IMR-90 (cell line): ENCODE measurements at regions not wholly inside any gene's neighbourhood (a gene's known extent, or its start where the extent isn't known, plus 50 kb on each side); places are given as distances from the start of the nearest gene placed in this dataset.

Experiments
- ATAC-seq: fragments of 200-7000 bp; cut with Tn5 transposase; 2 replicates; pipeline ENCODE4 v1.9.1; 2020; ENCODE audit warnings: low read depth, mild to moderate bottlenecking, moderate library complexity
- BruUV-seq: library from RNA; stranded (reverse); fragments of 400-500 nt; replicated peaks from 2 replicates; lab custom pipeline; 2021; lab: Mats Ljungman, UMichigan
- CTCF ChIA-PET: fragments of 300-600 bp; formaldehyde crosslinking; extraction: SDS; loops from one replicate; lab custom pipeline; 2021; ENCODE audit warnings: antibody characterized with exemption; lab: Yijun Ruan, JAX
- POLR2A ChIA-PET: fragments of 300-600 bp; sonication (Branson Sonifier 250); formaldehyde crosslinking; loops from one replicate; lab custom pipeline; 2022; ENCODE audit warnings: antibody characterized with exemption; ENCODE audit not compliant: unreplicated experiment; lab: Charles Lee
- DNase-seq: peaks from one replicate; pipeline ENCODE4 v3.0.0; 2013
- H2AFZ ChIP-seq: replicated peaks from 2 replicates; pipeline ENCODE3; 2013; ENCODE audit warnings: low read length, mild to moderate bottlenecking; ENCODE audit not compliant: poor library complexity
- H2AK5ac ChIP-seq: 2 replicates; pipeline ENCODE4 v1.6.1; 2013; ENCODE audit warnings: low read depth, low read length, inconsistent platforms
- H2AK9ac ChIP-seq: replicated peaks from 2 replicates; pipeline ENCODE3; 2013; ENCODE audit warnings: mild to moderate bottlenecking, low read depth, low read length, moderate library complexity; ENCODE audit not compliant: poor library complexity
- H2BK120ac ChIP-seq: 2 replicates; pipeline ENCODE4 v1.6.1; 2013; ENCODE audit warnings: low read depth, low read length, inconsistent platforms
- H2BK15ac ChIP-seq: 3 replicates; pipeline ENCODE4 v1.6.1; 2013; ENCODE audit warnings: low read depth, low read length, inconsistent platforms
- H2BK20ac ChIP-seq: 2 replicates; pipeline ENCODE4 v1.6.1; 2013; ENCODE audit warnings: low read depth, mild to moderate bottlenecking, inconsistent platforms, low read length, moderate library complexity
- H2BK5ac ChIP-seq: 2 replicates; pipeline ENCODE4 v1.6.1; 2013; ENCODE audit warnings: mild to moderate bottlenecking, low read depth, low read length, inconsistent platforms; ENCODE audit not compliant: poor library complexity, severe bottlenecking
- H3K14ac ChIP-seq: replicated peaks from 2 replicates; pipeline ENCODE4 v1.6.1; 2013; ENCODE audit warnings: low read depth, low read length, inconsistent platforms
- H3K18ac ChIP-seq: 2 replicates; pipeline ENCODE4 v1.6.1; 2013; ENCODE audit warnings: low read depth, low read length, control low read depth
- H3K23ac ChIP-seq: 2 replicates; pipeline ENCODE4 v1.6.1; 2013; ENCODE audit warnings: low read depth, low read length, inconsistent platforms
- H3K27ac ChIP-seq: 2 replicates; pipeline ENCODE4 v1.5.1; 2013; ENCODE audit warnings: mild to moderate bottlenecking, control low read depth, low read length; ENCODE audit not compliant: insufficient read depth
- H3K27me3 ChIP-seq: 2 replicates; pipeline ENCODE4 v1.6.1; 2013; ENCODE audit warnings: low read length; ENCODE audit not compliant: control insufficient read depth, insufficient read depth
- H3K36me3 ChIP-seq: 2 replicates; pipeline ENCODE4 v1.6.1; 2013; ENCODE audit warnings: low read length, mixed read lengths; ENCODE audit not compliant: control insufficient read depth, insufficient read depth
- H3K4ac ChIP-seq: 2 replicates; pipeline ENCODE4 v1.6.1; 2013; ENCODE audit warnings: low read depth, low read length, inconsistent platforms
- H3K4me1 ChIP-seq: 2 replicates; pipeline ENCODE4 v1.6.1; 2013; ENCODE audit warnings: low read length, mixed read lengths; ENCODE audit not compliant: control insufficient read depth, insufficient read depth
- H3K4me2 ChIP-seq: 2 replicates; pipeline ENCODE4 v1.6.1; 2013; ENCODE audit warnings: low read depth, mild to moderate bottlenecking, control low read depth, low read length, moderate library complexity
- H3K4me3 ChIP-seq: 2 replicates; pipeline ENCODE4 v1.5.1; 2013; ENCODE audit warnings: low read depth, mild to moderate bottlenecking, control low read depth, low read length, moderate library complexity; ENCODE audit not compliant: insufficient read depth
- H3K56ac ChIP-seq: 2 replicates; pipeline ENCODE4 v1.6.1; 2013; ENCODE audit warnings: low read length, inconsistent platforms; ENCODE audit not compliant: insufficient read depth; ENCODE audit errors: extremely low read depth
- H3K79me1 ChIP-seq, 2 experiments: 2 replicates each; pipeline ENCODE4 v1.6.1; 2013; ENCODE audit warnings: low read length in 2 of 2, inconsistent platforms in 1 of 2, low read depth in 1 of 2
- H3K9ac ChIP-seq: 2 replicates; pipeline ENCODE4 v1.6.1; 2013; ENCODE audit warnings: low read depth, low read length, control low read depth
- H3K9me1 ChIP-seq: 2 replicates; pipeline ENCODE4 v1.6.1; 2013; ENCODE audit warnings: low read length, inconsistent platforms; ENCODE audit not compliant: insufficient read depth
- H3K9me3 ChIP-seq: 2 replicates; pipeline ENCODE4 v1.6.1; 2013; ENCODE audit warnings: low read length; ENCODE audit not compliant: control insufficient read depth, insufficient read depth
- H4K20me1 ChIP-seq: 2 replicates; pipeline ENCODE4 v1.6.1; 2013; ENCODE audit warnings: low read length, inconsistent platforms; ENCODE audit not compliant: insufficient read depth
- H4K5ac ChIP-seq: 2 replicates; pipeline ENCODE4 v1.6.1; 2013; ENCODE audit warnings: mild to moderate bottlenecking, low read depth, low read length, control low read depth
- H4K8ac ChIP-seq, 2 experiments: 2 replicates each; pipeline ENCODE4 v1.6.1; 2013; ENCODE audit warnings: low read depth in 2 of 2, low read length in 2 of 2, control low read depth in 1 of 2, inconsistent platforms in 1 of 2
- H4K91ac ChIP-seq: 2 replicates; pipeline ENCODE4 v1.6.1; 2013; ENCODE audit warnings: low read depth, low read length, inconsistent platforms; ENCODE audit not compliant: insufficient read depth
- BHLHE40 ChIP-seq: fragments of 150-350 bp; IDR thresholded peaks from 2 replicates; pipeline ENCODE4 v1.6.1; 2016; ENCODE audit warnings: mild to moderate bottlenecking, low read depth, low read length
- CEBPB ChIP-seq: IDR thresholded peaks from 2 replicates; pipeline ENCODE4 v1.6.1; 2012; ENCODE audit warnings: low read depth, low read length, improper control_type of control experiment
- MAZ ChIP-seq: IDR thresholded peaks from 2 replicates; pipeline ENCODE4 v1.6.1; 2012; ENCODE audit warnings: low read depth, mild to moderate bottlenecking, low read length, improper control_type of control experiment, moderate library complexity, borderline replicate concordance
- POLR2A ChIP-seq: IDR thresholded peaks from 2 replicates; pipeline ENCODE4 v1.6.1; 2012; ENCODE audit warnings: mild to moderate bottlenecking, low read depth, low read length
- RAD21 ChIP-seq: IDR thresholded peaks from 2 replicates; pipeline ENCODE4 v1.6.1; 2012; ENCODE audit warnings: low read length, improper control_type of control experiment
- RFX5 ChIP-seq: IDR thresholded peaks from 2 replicates; pipeline ENCODE4 v1.8.0; 2012; ENCODE audit warnings: low read depth, mild to moderate bottlenecking, low read length, moderate library complexity
- WGBS, 2 experiments: methylation state at CpG; one replicate each; pipeline versions ENCODE4 v1.1.5 to v1.1.7; 2013; ENCODE audit warnings: missing lambda C conversion rate in 2 of 2; ENCODE audit not compliant: insufficient read length in 1 of 2; ENCODE audit errors: extremely low coverage in 2 of 2; 5-methylcytosine and 5-hydroxymethylcytosine counted together
- dilution Hi-C: fragments of 300-500 bp; cut with HindIII; formaldehyde crosslinking; loops from one replicate; pipeline ENCODE4 v1.14.3; 2018; ENCODE audit warnings: low sequenced_read_pairs; ENCODE audit not compliant: unreplicated experiment
- in situ Hi-C: fragments of 300-500 bp; cut with MboI; formaldehyde crosslinking; loops from 3 replicates; pipeline ENCODE4 v1.14.3; 2019; ENCODE audit warnings: low sequenced_read_pairs, inconsistent platforms, mixed read lengths
- intact Hi-C: fragments of 100-400 bp; cut with micrococcal nuclease; formaldehyde crosslinking; loops from 2 replicates; pipeline ENCODE4 v1.10.0; 2022

DNA sequence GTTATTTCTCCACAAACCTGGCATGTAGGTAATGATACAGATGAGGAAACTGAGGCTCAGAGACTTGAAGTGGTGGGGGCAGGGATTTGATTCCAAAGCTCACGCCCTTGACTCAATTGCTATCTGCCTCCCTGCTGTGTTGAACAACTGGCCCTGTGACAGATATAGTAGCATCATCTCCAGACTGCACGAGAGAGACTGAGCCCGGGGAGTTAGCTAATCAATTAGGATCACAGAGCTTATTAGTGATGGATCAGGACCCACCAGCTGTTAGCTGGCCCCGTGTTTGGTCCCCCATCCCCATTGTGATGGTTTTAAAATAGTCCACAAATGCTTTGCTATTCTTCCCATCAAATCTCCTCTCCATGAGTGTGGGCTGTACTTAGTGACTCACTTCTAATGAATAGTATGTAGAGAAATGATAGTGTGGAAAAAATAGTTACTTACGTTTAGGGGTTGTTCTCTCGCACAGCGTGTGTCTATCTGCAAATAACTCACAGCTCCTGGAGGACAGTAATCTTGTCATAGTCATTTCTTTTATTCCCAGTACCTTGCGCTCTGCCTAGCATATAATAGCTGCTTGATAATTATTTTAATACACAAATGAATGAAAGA is 74.4 kb upstream of the KLF13 start:
- Histone ChIP-seq H4K5ac (no peak overlapping the region), H3K27ac (no peak overlapping the region), H2AK5ac (no peak overlapping the region), H3K9ac (no peak overlapping the region), H3K56ac (no peak overlapping the region), H2BK20ac (no peak overlapping the region), H3K4me2 (no peak overlapping the region), H4K8ac (no peak overlapping the region), H3K18ac (no peak overlapping the region), H2AK9ac (no peak overlapping the region), H3K14ac (no peak overlapping the region), H3K9me3 (peaks cover 2% of the 10 kb centered on the region; the same call in 1 of the 2 replicates), H2BK120ac (no peak overlapping the region), H2AFZ (no peak overlapping the region), H3K9me1 (no peaks in the 10 kb centered on the region), H3K23ac (no peak overlapping the region), H3K4ac (no peak overlapping the region), H3K4me3 (no peak overlapping the region), H3K36me3 (no peaks in the 10 kb centered on the region), H4K91ac (no peak overlapping the region), H3K79me1 (no peaks in the 10 kb centered on the region), H3K27me3 (peaks cover 27% of the 10 kb centered on the region), H4K20me1 (no peaks in the 10 kb centered on the region), H2BK5ac (no peak overlapping the region), H2BK15ac (no peak overlapping the region), H3K4me1 (no peaks in the 10 kb centered on the region)
- in situ Hi-C loops, result no loop called here
- no CpG with 5 or more reads among the region's 8 CpGs for WGBS, 2 experiments
- intact Hi-C loops, result no loop called here
- no peak for DNase-seq
- TF ChIP-seq RAD21 (no peak), MAZ (no peak), RFX5 (no peak), POLR2A (no peak), CEBPB (no peak), BHLHE40 (no peak)
- no peak for ATAC-seq
- CTCF ChIA-PET, result no interaction called here
- dilution Hi-C loops, result no loop called here
- POLR2A ChIA-PET, result no interaction called here
- BruUV-seq, result no TSS peak
